ENCODE measurements at regions not wholly inside any gene's neighbourhood (a gene's known extent, or its start where the extent isn't known, plus 50 kb on each side); places are given as distances from the start of the nearest gene placed in this dataset.
A peak's percentile ranks its signal among the peaks of the same experiment; 100 is the strongest.

DNA sequence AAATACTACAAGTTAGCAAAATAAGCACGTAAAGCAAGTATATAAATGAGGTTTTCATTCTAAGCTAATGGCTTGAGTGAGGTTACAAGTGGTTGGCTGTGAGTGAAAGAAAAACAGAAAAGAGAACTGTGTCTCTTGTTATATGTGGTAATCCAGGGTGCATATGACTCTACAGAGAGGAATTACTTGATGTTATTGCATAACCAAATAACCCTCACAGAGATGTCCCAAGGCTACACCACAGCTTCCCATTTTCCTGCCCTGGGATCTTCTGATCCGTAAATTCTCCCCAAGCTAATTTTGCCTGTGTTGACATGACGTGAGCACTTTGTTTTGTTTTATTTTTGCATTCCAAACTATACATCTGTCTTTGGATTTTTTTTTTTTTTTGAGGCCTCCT, 470.0 kb upstream of the INTU start:
- TF ChIP-seq GABPA (IDR thresholded peaks at IDR 0.05; ENCODE audit: low read depth) (no peak), SPI1 (IDR thresholded peaks at IDR 0.05; ENCODE audit: borderline replicate concordance, low read depth) (peak; percentile 87; the same call in 1 of the 2 replicates), POLR2AphosphoS5 (IDR thresholded peaks at IDR 0.05; ENCODE audit: low read depth) (peak; percentile 72; the same call in 1 of the 2 replicates)
- TF ChIP-seq, protein P1, sequence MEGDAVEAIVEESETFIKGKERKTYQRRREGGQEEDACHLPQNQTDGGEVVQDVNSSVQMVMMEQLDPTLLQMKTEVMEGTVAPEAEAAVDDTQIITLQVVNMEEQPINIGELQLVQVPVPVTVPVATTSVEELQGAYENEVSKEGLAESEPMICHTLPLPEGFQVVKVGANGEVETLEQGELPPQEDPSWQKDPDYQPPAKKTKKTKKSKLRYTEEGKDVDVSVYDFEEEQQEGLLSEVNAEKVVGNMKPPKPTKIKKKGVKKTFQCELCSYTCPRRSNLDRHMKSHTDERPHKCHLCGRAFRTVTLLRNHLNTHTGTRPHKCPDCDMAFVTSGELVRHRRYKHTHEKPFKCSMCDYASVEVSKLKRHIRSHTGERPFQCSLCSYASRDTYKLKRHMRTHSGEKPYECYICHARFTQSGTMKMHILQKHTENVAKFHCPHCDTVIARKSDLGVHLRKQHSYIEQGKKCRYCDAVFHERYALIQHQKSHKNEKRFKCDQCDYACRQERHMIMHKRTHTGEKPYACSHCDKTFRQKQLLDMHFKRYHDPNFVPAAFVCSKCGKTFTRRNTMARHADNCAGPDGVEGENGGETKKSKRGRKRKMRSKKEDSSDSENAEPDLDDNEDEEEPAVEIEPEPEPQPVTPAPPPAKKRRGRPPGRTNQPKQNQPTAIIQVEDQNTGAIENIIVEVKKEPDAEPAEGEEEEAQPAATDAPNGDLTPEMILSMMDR (IDR thresholded peaks at IDR 0.05; ENCODE audit: insufficient read depth, low read length): no peak
- TF ChIP-seq, protein P2, sequence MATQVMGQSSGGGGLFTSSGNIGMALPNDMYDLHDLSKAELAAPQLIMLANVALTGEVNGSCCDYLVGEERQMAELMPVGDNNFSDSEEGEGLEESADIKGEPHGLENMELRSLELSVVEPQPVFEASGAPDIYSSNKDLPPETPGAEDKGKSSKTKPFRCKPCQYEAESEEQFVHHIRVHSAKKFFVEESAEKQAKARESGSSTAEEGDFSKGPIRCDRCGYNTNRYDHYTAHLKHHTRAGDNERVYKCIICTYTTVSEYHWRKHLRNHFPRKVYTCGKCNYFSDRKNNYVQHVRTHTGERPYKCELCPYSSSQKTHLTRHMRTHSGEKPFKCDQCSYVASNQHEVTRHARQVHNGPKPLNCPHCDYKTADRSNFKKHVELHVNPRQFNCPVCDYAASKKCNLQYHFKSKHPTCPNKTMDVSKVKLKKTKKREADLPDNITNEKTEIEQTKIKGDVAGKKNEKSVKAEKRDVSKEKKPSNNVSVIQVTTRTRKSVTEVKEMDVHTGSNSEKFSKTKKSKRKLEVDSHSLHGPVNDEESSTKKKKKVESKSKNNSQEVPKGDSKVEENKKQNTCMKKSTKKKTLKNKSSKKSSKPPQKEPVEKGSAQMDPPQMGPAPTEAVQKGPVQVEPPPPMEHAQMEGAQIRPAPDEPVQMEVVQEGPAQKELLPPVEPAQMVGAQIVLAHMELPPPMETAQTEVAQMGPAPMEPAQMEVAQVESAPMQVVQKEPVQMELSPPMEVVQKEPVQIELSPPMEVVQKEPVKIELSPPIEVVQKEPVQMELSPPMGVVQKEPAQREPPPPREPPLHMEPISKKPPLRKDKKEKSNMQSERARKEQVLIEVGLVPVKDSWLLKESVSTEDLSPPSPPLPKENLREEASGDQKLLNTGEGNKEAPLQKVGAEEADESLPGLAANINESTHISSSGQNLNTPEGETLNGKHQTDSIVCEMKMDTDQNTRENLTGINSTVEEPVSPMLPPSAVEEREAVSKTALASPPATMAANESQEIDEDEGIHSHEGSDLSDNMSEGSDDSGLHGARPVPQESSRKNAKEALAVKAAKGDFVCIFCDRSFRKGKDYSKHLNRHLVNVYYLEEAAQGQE (IDR thresholded peaks at IDR 0.05; ENCODE audit: insufficient replicate concordance, low read depth): no peak
- DNase-seq (ENCODE audit: low read depth in 1 of 2, low spot score in 1 of 2): peak; percentile 72 to 75
- Histone ChIP-seq H3K27me3 (ENCODE audit: insufficient read depth, poor library complexity, severe bottlenecking) (no peaks in the 10 kb centered on the region), H3K4me3 (replicated peaks; ENCODE audit: insufficient read depth, low read length) (no peak overlapping the region), H3K27ac (replicated peaks) (peak overlapping the region; percentile 57)

DNA sequence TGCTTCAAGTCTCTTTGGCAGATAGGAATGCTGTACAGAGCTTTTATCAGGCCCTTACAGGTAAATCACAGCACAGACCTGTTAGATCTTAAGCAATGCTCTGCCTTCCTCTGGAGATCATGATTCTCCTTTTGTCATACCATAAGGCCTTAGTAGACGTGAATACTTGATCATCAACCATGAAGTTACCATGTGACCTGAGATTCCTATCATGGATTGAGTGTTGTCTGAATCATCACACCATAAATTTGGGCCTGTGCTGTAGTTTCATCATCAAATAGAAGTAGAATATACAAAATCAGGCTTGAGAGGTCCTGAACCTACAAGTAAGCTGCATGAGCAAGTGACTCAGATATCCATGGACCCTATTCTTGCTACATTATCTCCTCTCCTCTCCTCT, 466.8 kb upstream of the INTU start:
- TF ChIP-seq SPI1 (IDR thresholded peaks at IDR 0.05; ENCODE audit: borderline replicate concordance, low read depth) (no peak), POLR2AphosphoS5 (IDR thresholded peaks at IDR 0.05; ENCODE audit: low read depth) (no peak), GABPA (IDR thresholded peaks at IDR 0.05; ENCODE audit: low read depth) (no peak)
- TF ChIP-seq, protein P1 (IDR thresholded peaks at IDR 0.05; ENCODE audit: insufficient read depth, low read length): no peak
- TF ChIP-seq, protein P2 (IDR thresholded peaks at IDR 0.05; ENCODE audit: insufficient replicate concordance, low read depth): no peak
- Histone ChIP-seq H3K4me3 (replicated peaks; ENCODE audit: insufficient read depth, low read length) (no peak overlapping the region), H3K27me3 (ENCODE audit: insufficient read depth, poor library complexity, severe bottlenecking) (no peaks in the 10 kb centered on the region), H3K27ac (replicated peaks) (no peak overlapping the region)
- DNase-seq (ENCODE audit: low read depth in 1 of 2, low spot score in 1 of 2): no peak

DNA sequence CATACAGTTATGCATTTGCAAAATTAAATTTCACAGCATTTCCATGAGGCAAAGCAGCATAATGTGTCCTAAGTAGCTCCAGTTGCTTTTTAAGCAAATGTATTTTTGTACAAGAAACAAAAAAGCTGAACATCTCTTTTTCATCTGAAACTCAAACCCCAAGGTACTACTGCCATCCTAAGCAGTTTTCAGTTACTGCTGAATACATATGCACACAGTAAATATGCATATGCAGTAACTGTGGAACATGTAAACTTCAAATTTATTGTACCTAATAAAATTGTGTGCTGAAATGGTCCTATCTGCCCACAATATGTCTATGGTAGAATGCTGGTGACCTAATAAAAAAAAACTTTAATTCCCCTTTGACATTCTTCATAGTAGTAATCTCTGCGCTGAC, 458.6 kb upstream of the INTU start:
- TF ChIP-seq GABPA (IDR thresholded peaks at IDR 0.05; ENCODE audit: low read depth) (no peak), POLR2AphosphoS5 (IDR thresholded peaks at IDR 0.05; ENCODE audit: low read depth) (no peak), SPI1 (IDR thresholded peaks at IDR 0.05; ENCODE audit: borderline replicate concordance, low read depth) (no peak)
- TF ChIP-seq, protein P2 (IDR thresholded peaks at IDR 0.05; ENCODE audit: insufficient replicate concordance, low read depth): no peak
- TF ChIP-seq, protein P1 (IDR thresholded peaks at IDR 0.05; ENCODE audit: insufficient read depth, low read length): no peak

More for the DNA sequence above, 458.6 kb upstream of the INTU start:
- DNase-seq (ENCODE audit: low read depth in 1 of 2, low spot score in 1 of 2): no peak
- no peak overlapping the region for H3K4me3 ChIP-seq (replicated peaks; ENCODE audit: insufficient read depth, low read length)
- H3K27me3 ChIP-seq (ENCODE audit: insufficient read depth, poor library complexity, severe bottlenecking): no peaks in the 10 kb centered on the region
- H3K27ac ChIP-seq (replicated peaks): no peak overlapping the region

Measured in HL-60 (cell line).